ENCODE measurements at regions not wholly inside any gene's neighbourhood (a gene's known extent, or its start where the extent isn't known, plus 50 kb on each side); places are given as distances from the start of the nearest gene placed in this dataset.
"Not testable (repeated sequence)": the region's sequence is repeated elsewhere in the genome, so short reads cannot be mapped to it uniquely, and the experiment has no call there.

- H3K23ac ChIP-seq (ENCODE audit: insufficient read length); POLR2A ChIA-PET (ENCODE audit: partially characterized antibody); H2BK5ac ChIP-seq (ENCODE audit: low read depth, low read length); H3K79me1 ChIP-seq (ENCODE audit: low read depth, low read length); H3K4me2 ChIP-seq (ENCODE audit: insufficient read depth in 1 of 2, low read depth in 2 of 2, low read length in 2 of 2); H3K27me3 ChIP-seq (replicated peaks in 1 of 4; ENCODE audit: control insufficient read depth in 3 of 4, extremely low read depth in 1 of 4, insufficient read depth in 3 of 4, low read length in 3 of 4); H3K18ac ChIP-seq (ENCODE audit: extremely low read depth, low read length); H3K4me1 ChIP-seq (replicated peaks in 1 of 4; ENCODE audit: control insufficient read depth in 3 of 4, insufficient read depth in 4 of 4, low read length in 3 of 4); H4K8ac ChIP-seq (ENCODE audit: extremely low read depth, insufficient read depth, low read length); H3K27ac ChIP-seq (ENCODE audit: low read depth, low read length); H3K4me3 ChIP-seq (ENCODE audit: extremely low read depth in 1 of 4, insufficient read depth in 2 of 4, low read depth in 3 of 4, low read length in 4 of 4); H2BK15ac ChIP-seq (ENCODE audit: low read length); H3K9me3 ChIP-seq (ENCODE audit: insufficient read depth in 2 of 2, low read depth in 1 of 2, low read length in 1 of 2); H2BK12ac ChIP-seq (ENCODE audit: low read depth, low read length); H4K20me1 ChIP-seq (replicated peaks in 1 of 2; ENCODE audit: control insufficient read depth in 1 of 2, insufficient read depth in 2 of 2, low read length in 2 of 2); FAIRE-seq; H3K23me2 ChIP-seq (ENCODE audit: low read depth, low read length); H2AFZ ChIP-seq (ENCODE audit: low read length); H3K4ac ChIP-seq (replicated peaks; ENCODE audit: insufficient read length, low read depth, low read length); H4K5ac ChIP-seq (ENCODE audit: insufficient read length, low read depth, low read length); H3K9ac ChIP-seq (replicated peaks in 1 of 4; ENCODE audit: extremely low read depth in 1 of 4, low read depth in 3 of 4, low read length in 3 of 4); DNase-seq (ENCODE audit: low read depth in 1 of 2, low spot score in 2 of 2); H3K56ac ChIP-seq (replicated peaks; ENCODE audit: insufficient read length, low read depth, low read length); H2BK120ac ChIP-seq (replicated peaks; ENCODE audit: low read depth, low read length); H3K36me3 ChIP-seq (ENCODE audit: control insufficient read depth in 2 of 4, insufficient read depth in 4 of 4, low read length in 3 of 4); H4K91ac ChIP-seq (replicated peaks; ENCODE audit: insufficient read length, low read length); H3K14ac ChIP-seq (ENCODE audit: insufficient read length); H3K79me2 ChIP-seq (ENCODE audit: control insufficient read depth in 1 of 2, insufficient read depth in 2 of 2, low read length in 2 of 2); H2AK5ac ChIP-seq (ENCODE audit: low read depth, low read length); H2BK20ac ChIP-seq (ENCODE audit: low read length): not testable (repeated sequence)
- CTCF ChIA-PET (ENCODE audit: partially characterized antibody) = interaction anchor here (0.6 kb wide), 1 partner anchor 497 kb away, joined by 3 read pairs; no protein-coding TSS in a partner anchor
Measured at GRCh38 chr15:47047981-47048380, 669.3 kb upstream of the SEMA6D start.

Data from H1 (cell line).